ENCODE measurements at regions not wholly inside any gene's neighbourhood (a gene's known extent, or its start where the extent isn't known, plus 50 kb on each side); places are given as distances from the start of the nearest gene placed in this dataset.
"Not testable (repeated sequence)": the region's sequence is repeated elsewhere in the genome, so short reads cannot be mapped to it uniquely, and the experiment has no call there.

DNA sequence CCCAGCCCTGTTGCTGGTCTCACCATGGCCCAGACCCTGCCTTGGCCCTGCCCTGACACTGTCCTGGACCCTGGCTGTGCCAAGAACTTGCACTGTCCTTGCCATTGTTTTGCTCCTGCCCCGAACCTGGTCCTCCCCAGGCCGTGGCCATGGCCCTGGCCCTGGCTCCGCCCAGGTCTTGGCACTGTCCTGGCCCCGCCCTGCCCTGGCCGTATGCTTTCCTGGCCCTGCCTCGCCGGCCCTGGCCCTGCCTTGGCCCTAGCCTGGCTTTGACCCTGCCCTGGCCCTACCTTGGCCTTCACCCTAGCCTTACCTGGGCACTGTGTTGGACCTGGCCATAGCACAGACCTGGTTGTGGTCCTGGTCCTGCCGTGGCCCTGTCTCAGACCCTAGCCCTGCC, 1558.9 kb downstream of the RPIA start:
- intact Hi-C loops (cut with DNase I); H3K9me3 ChIP-seq; H3K36me3 ChIP-seq; H3K4me1 ChIP-seq; H3K27ac ChIP-seq; H3K27me3 ChIP-seq; H3K4me3 ChIP-seq; DNase-seq (ENCODE audit: extremely low spot score in 2 of 2): not testable (repeated sequence)

GRCh38 chr2:90251576-90251975, 1560.1 kb downstream of the RPIA start:
- intact Hi-C loops (cut with DNase I); DNase-seq (ENCODE audit: extremely low spot score in 2 of 2); H3K27ac ChIP-seq; H3K36me3 ChIP-seq; H3K27me3 ChIP-seq; H3K4me3 ChIP-seq; H3K9me3 ChIP-seq; H3K4me1 ChIP-seq: not testable (repeated sequence)

- H3K27me3 ChIP-seq; H3K27ac ChIP-seq; H3K9me3 ChIP-seq; H3K4me3 ChIP-seq; H3K4me1 ChIP-seq; DNase-seq (ENCODE audit: extremely low spot score in 2 of 2); intact Hi-C loops (cut with DNase I); H3K36me3 ChIP-seq: not testable (repeated sequence)
Measured at GRCh38 chr2:90253306-90253705, 1561.8 kb downstream of the RPIA start.

DNA sequence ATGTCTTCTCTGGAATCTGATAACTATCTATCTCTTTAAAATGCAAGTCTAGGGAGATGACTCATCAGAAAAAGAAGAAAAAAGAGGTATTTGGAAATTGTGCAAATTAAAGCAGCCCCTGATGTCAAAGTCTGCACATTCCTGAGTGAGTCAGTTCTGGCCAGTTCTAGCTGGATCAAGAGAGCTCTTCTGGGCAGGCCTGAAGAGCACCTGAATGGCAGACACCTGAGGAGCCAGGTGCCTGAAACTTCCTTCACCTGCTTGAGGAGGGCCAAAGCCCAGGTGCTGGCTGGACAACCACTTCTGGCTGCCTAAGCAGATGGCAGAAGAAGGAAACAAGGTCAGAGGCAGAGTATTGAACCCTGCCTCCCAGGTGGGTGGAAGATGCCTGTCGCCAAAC, 1575.4 kb downstream of the RPIA start:
- H3K36me3 ChIP-seq; H3K9me3 ChIP-seq; DNase-seq (ENCODE audit: extremely low spot score in 2 of 2); H3K4me3 ChIP-seq; H3K27me3 ChIP-seq; intact Hi-C loops (cut with DNase I); H3K4me1 ChIP-seq; H3K27ac ChIP-seq: not testable (repeated sequence)

GRCh38 chr2:90287751-90288150, 1596.3 kb downstream of the RPIA start:
- H3K27ac ChIP-seq; H3K4me3 ChIP-seq; DNase-seq (ENCODE audit: extremely low spot score in 2 of 2); H3K4me1 ChIP-seq; intact Hi-C loops (cut with DNase I); H3K9me3 ChIP-seq; H3K36me3 ChIP-seq; H3K27me3 ChIP-seq: not testable (repeated sequence)

DNA sequence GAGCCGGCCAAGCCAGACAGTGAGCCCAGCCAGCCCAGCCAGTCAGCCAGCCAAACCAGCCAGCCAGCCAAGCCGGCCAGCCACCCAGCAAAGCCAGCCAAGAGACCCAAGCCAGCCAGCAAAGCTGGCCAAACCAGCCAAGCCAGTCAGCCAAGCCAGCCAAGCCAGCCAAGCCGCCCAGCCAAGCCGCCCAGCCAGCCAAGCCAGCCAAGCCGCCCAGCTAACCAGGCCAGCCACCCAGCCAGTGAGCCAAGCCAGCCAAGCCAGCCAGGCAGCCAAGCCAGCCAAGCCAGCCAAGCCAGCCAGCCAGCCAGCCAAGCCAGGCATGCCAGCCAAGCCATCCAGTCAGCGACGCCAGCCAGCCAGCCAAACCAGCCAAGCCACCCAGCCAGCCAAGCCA, 1596.9 kb downstream of the RPIA start:
- H3K36me3 ChIP-seq; H3K27me3 ChIP-seq; H3K27ac ChIP-seq; H3K9me3 ChIP-seq; H3K4me3 ChIP-seq; H3K4me1 ChIP-seq; intact Hi-C loops (cut with DNase I): not testable (repeated sequence)
- DNase-seq (ENCODE audit: extremely low spot score in 2 of 2) = peak in 1 of 2 donors; percentile 6

GRCh38 chr2:90289291-90289980, 1598.0 kb downstream of the RPIA start:
- H3K36me3 ChIP-seq; H3K4me1 ChIP-seq; H3K4me3 ChIP-seq; H3K27ac ChIP-seq; H3K27me3 ChIP-seq; H3K9me3 ChIP-seq; intact Hi-C loops (cut with DNase I): not testable (repeated sequence)
- DNase-seq (ENCODE audit: extremely low spot score in 2 of 2) = peak in 1 of 2 donors; percentile 54

DNA sequence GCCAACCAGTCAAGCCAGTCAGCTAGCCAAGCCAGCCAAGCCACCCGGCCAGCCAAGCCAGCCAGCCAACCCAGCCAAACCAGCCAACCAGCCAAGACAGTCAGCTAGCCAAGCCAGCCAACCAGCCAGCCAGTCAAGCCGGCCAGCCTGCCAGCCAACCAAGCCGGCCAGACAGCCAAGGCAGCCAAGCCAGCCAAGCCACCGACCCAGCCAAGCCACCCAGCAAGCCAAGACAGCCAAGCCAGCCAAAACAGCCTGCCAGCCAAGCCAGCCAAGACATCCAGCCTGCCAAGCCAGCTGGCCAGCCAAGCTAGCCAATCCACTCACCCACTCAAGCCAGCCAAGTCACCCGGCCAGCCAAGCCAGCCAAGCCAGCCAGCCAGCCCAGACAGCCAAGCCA, 1599.2 kb downstream of the RPIA start:
- H3K36me3 ChIP-seq; H3K27me3 ChIP-seq; H3K4me3 ChIP-seq; intact Hi-C loops (cut with DNase I); H3K27ac ChIP-seq; H3K4me1 ChIP-seq; H3K9me3 ChIP-seq: not testable (repeated sequence)
- DNase-seq (ENCODE audit: extremely low spot score in 2 of 2) = peak in 1 of 2 donors; percentile 62

GRCh38 chr2:90291168-90291883, 1599.9 kb downstream of the RPIA start:
- peak; percentile 94 to 95 for DNase-seq (ENCODE audit: extremely low spot score in 2 of 2)
- intact Hi-C loops (cut with DNase I); H3K4me1 ChIP-seq; H3K36me3 ChIP-seq; H3K9me3 ChIP-seq; H3K27ac ChIP-seq; H3K4me3 ChIP-seq; H3K27me3 ChIP-seq: not testable (repeated sequence)

DNA sequence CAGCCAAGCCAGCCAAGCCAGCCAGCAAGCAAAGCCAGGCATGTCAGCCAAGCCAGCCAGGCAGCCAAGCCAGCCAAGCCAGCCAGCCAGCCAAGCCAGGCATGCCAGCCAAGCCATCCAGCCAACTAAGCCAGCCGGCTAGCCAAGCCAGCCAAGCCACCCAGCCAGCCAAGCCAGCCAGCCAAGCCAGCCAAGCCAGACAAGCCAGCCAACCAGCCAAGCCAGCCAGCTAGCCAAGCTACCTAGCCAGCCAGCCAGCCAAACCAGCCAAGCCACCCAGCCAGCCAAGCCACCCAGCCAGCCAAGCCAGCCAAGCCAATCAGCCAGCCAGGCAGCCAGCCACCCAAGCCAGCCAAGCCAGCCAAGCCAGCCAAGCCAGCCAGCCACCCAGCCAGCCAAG, 1600.5 kb downstream of the RPIA start:
- intact Hi-C loops (cut with DNase I) = not testable (repeated sequence)
- DNase-seq (ENCODE audit: extremely low spot score in 2 of 2) = peak in 1 of 2 donors; percentile 56

DNA sequence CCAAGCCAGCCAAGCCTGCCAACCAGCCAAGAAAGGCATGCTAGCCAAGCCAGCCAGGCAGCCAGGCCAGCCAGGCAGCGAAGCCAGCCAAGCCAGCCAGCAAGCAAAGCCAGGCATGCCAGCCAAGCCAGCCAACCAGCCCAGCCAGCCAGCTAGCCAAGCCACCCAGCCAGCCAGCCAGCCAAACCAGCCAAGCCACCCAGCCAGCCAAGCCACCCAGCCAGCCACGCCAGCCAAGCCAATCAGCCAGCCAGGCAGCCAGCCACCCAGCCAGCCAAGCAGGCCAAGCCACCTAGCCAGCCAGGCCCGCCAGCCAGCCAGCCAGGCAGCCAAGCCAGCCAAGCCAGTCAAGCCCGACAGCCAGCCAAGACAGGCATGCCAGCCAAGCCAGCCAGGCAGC, 1601.0 kb downstream of the RPIA start:
- H3K4me1 ChIP-seq; intact Hi-C loops (cut with DNase I); H3K9me3 ChIP-seq; H3K27ac ChIP-seq; H3K4me3 ChIP-seq; H3K27me3 ChIP-seq; H3K36me3 ChIP-seq: not testable (repeated sequence)
- DNase-seq (ENCODE audit: extremely low spot score in 2 of 2) = peak in 1 of 2 donors; percentile 83

More for the DNA sequence above, 1600.5 kb downstream of the RPIA start:
- H3K4me1 ChIP-seq, H3K9me3 ChIP-seq, H3K4me3 ChIP-seq, H3K27ac ChIP-seq, H3K36me3 ChIP-seq, H3K27me3 ChIP-seq: not testable (repeated sequence)

DNA sequence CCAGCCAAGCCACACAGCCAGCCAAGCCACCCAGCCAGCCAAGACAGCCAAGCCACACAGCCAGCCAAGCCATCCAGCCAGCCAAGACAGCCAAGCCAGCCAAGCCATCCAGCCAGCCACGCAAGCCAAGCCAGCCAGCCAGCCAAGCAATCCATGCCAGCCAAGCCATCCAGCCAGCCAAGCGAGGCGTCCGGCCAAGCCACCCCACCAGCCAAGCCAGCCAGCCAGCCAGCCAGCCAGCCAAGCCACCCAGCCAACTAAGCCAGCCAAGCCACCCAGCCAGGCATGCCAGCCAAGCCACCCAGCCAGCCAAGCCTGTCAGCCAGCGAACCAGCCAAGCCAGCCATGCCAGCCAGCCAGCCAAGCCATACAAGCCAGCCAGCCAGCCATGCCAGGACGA, 1601.8 kb downstream of the RPIA start:
- H3K27me3 ChIP-seq; H3K27ac ChIP-seq; intact Hi-C loops (cut with DNase I); H3K4me3 ChIP-seq; H3K36me3 ChIP-seq; H3K4me1 ChIP-seq; H3K9me3 ChIP-seq; DNase-seq (ENCODE audit: extremely low spot score in 2 of 2): not testable (repeated sequence)

- H3K27ac ChIP-seq; H3K27me3 ChIP-seq; H3K4me1 ChIP-seq; H3K4me3 ChIP-seq; H3K9me3 ChIP-seq; intact Hi-C loops (cut with DNase I); H3K36me3 ChIP-seq: not testable (repeated sequence)
- peak in 1 of 2 donors; percentile 25 for DNase-seq (ENCODE audit: extremely low spot score in 2 of 2)
Measured at GRCh38 chr2:90293806-90294205, 1602.3 kb downstream of the RPIA start.

GRCh38 chr2:90295036-90295750, 1603.7 kb downstream of the RPIA start:
- DNase-seq (ENCODE audit: extremely low spot score in 2 of 2) = peak in 1 of 2 donors; percentile 84
- H3K27me3 ChIP-seq; H3K9me3 ChIP-seq; H3K4me1 ChIP-seq; intact Hi-C loops (cut with DNase I); H3K36me3 ChIP-seq; H3K4me3 ChIP-seq; H3K27ac ChIP-seq: not testable (repeated sequence)

Data from vagina (tissue), 2 donors.